ENCODE measurements at regions not wholly inside any gene's neighbourhood (a gene's known extent, or its start where the extent isn't known, plus 50 kb on each side); places are given as distances from the start of the nearest gene placed in this dataset.

- no peak for DNase-seq (ENCODE audit: low read depth)
Observed at GRCh38 chr7:382043-382400, 92.1 kb downstream of the FOXL3 start.

- no peak for DNase-seq (ENCODE audit: low read depth)
Observed at GRCh38 chr7:386385-386784, 96.4 kb downstream of the FOXL3 start.

GRCh38 chr7:387132-388022 lies 97.4 kb downstream of the FOXL3 start:
- no peak for DNase-seq (ENCODE audit: low read depth)

- DNase-seq (ENCODE audit: low read depth) = no peak
Observed at GRCh38 chr7:388023-388960, 98.3 kb downstream of the FOXL3 start.

- no peak for DNase-seq (ENCODE audit: low read depth)
Observed at GRCh38 chr7:388961-389701, 99.2 kb downstream of the FOXL3 start.

GRCh38 chr7:389911-390601 lies 100.1 kb downstream of the FOXL3 start:
- DNase-seq (ENCODE audit: low read depth) = no peak

- DNase-seq (ENCODE audit: low read depth) = no peak
Observed at GRCh38 chr7:390761-391410, 100.9 kb downstream of the FOXL3 start.

GRCh38 chr7:391411-391951 lies 101.5 kb downstream of the FOXL3 start:
- no peak for DNase-seq (ENCODE audit: low read depth)

GRCh38 chr7:391961-392524 lies 102.1 kb downstream of the FOXL3 start:
- DNase-seq (ENCODE audit: low read depth) = no peak

GRCh38 chr7:392822-393221 lies 102.9 kb downstream of the FOXL3 start:
- DNase-seq (ENCODE audit: low read depth) = no peak

GRCh38 chr7:395643-396042 lies 105.7 kb downstream of the FOXL3 start:
- DNase-seq (ENCODE audit: low read depth) = no peak

GRCh38 chr7:398888-399287 lies 108.9 kb downstream of the FOXL3 start:
- DNase-seq (ENCODE audit: low read depth) = no peak

GRCh38 chr7:400901-401485 lies 111.0 kb downstream of the FOXL3 start:
- no peak for DNase-seq (ENCODE audit: low read depth)

GRCh38 chr7:401495-401894 lies 111.5 kb downstream of the FOXL3 start:
- no peak for DNase-seq (ENCODE audit: low read depth)

GRCh38 chr7:404812-405488 lies 114.7 kb downstream of the PDGFA start:
- DNase-seq (ENCODE audit: low read depth) = no peak

GRCh38 chr7:405489-406211 lies 114.0 kb downstream of the PDGFA start:
- DNase-seq (ENCODE audit: low read depth) = no peak

- no peak for DNase-seq (ENCODE audit: low read depth)
Observed at GRCh38 chr7:407721-408539, 111.7 kb downstream of the PDGFA start.

All from HT1080 (cell line).